NCI-H526 (cell line): ENCODE measurements at regions not wholly inside any gene's neighbourhood (a gene's known extent, or its start where the extent isn't known, plus 50 kb on each side); places are given as distances from the start of the nearest gene placed in this dataset.
"Not testable (repeated sequence)": the region's sequence is repeated elsewhere in the genome, so short reads cannot be mapped to it uniquely, and the experiment has no call there.

Experiments
- DNase-seq, 2 experiments: peaks; one replicate each; lab custom pipeline; 2025; lab: John Stamatoyannopoulos, UW

DNA sequence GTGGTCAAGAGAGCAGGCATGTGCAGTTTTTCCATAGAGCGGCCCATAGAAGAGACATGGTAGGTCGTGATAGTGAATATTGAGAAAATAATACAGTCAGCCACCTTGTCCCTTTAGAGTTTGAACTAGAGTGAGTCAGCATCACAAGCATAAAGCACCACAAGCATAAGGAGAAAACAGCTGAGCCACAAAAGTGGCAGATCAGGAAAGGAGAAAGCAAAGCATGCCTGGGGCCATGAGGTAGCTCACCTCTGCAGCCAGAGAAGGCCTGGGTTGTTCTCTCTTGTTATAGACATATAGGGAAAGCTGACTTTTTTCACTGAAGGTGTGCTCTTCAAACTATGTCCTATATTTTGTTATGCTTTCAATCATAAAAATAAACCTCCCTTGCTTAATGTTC, 879.0 kb downstream of the DSC3 start:
- no peak for DNase-seq

DNA sequence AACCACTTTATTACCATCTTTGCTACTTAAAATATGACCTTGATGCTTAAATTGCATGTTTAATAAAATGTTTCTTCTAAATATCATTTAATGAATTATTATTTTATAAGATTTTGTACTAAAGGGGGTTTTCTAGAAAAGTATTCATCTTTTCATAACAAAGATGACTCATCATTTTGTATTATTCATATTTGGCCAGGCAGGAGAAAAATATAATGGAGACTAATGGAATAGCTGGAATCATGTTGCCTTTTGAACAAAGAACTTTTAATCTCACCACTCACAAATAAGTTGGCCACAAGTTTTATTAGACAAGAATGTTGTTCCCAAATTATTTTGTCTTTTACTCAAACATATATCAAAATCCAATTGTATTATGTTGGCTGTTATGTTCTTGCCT, 882.4 kb downstream of the DSC3 start:
- no peak for DNase-seq

DNA sequence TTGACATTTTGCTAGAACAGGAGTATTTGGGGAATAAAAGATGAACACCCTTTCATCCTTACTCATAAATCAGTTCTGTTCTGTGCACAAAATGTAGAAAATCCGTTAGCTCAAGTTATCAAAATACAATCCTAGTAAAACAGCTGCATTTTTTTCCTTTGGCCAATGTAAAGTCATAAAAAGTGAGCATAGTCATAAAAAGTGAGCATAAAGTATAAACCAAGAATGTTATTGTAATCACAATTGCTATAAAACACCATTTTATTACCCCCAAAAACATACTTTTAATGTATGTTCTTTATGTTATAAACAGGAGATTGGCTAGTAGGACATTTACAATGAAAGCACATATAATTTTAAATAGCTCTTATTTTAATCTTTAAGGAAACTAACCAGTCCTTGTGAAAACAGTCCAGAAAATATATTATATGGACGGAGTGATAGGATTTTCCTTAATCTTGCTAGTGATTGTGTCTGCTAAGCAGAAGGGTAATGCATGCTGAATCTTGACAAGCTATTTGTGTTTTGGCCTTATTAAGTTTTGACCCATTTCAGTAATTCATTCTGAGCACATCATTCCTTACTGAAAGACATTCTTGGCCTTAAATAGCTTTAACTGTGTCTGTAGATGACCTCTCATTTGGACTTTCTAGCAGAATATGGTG, 891.8 kb downstream of the DSC3 start:
- no peak for DNase-seq

DNA sequence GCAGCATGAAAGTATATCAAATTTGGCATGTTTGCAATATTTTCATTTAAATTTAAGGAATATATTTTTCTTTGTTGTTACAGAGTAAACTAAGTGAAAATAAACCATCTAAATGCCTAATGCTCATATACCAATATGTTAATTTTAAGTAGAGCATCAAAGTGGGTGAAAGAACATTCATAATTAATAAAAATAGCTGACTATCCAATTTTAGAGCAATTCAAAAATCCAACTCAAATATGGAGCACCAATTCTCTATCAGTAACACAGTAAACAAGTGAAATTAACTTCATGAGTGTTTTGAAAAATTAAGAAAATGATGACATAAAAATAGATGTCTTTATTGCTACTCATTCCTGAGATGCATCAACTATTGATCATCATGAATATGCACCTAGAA, 893.0 kb downstream of the DSC3 start:
- no peak for DNase-seq

DNA sequence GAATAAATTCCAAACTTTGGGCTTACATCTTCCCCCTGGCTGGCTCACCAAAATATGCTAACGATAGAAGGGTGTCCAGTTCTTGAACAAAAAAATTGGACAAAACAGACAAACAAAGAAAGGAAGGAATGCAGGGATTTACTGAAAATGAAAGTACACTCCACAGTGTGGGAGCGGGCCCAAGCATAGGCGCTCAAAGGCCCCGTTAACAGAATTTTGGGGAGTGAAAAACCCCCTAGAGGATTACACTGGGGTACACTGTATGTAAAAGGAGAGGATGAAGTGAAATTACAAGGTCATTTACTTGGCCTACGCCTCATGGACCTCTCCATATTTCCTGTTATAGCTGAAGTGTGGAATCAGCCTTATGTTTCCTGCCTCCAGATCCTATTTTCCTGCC, 899.7 kb downstream of the DSC3 start:
- no peak for DNase-seq

DNA sequence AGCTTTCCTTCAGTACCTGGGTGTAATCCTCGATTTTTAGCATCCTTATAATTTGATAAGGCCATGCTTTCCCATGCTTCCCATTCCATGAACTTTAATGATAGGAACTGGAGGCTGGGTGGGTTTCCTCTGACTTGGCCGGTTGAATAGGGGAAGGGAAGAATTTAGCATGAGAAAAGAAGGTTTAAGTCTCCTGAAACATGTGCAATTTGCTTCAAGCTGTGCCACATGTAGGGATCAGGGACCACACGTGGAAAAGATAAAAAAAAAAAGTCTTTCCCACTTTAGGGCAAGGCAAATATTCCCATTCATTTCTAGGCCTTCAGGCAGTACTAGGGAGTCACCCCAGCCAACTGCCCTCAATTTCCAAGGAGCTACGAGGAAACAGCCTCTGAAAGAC, 900.3 kb downstream of the DSC3 start:
- no peak for DNase-seq

DNA sequence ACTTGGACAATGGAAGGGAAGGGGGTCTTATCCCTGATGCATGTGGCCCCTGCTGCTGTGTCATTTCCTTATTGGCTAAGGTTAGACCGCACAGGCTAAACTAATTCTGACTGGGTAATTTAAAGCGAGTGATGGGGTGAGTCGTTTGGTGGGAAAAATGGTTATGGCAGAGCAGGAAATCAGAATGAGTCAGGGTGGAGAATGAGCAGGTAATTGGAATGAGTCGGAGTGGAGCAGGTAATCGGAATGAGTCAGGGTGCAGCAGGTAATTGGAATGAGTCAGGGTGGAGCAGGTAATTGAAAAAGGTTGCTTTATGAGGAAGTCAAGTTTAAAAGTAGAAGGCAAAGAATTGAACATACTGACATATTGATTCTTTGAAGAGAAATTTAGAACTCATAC, 901.0 kb downstream of the DSC3 start:
- not testable (repeated sequence) for DNase-seq

DNA sequence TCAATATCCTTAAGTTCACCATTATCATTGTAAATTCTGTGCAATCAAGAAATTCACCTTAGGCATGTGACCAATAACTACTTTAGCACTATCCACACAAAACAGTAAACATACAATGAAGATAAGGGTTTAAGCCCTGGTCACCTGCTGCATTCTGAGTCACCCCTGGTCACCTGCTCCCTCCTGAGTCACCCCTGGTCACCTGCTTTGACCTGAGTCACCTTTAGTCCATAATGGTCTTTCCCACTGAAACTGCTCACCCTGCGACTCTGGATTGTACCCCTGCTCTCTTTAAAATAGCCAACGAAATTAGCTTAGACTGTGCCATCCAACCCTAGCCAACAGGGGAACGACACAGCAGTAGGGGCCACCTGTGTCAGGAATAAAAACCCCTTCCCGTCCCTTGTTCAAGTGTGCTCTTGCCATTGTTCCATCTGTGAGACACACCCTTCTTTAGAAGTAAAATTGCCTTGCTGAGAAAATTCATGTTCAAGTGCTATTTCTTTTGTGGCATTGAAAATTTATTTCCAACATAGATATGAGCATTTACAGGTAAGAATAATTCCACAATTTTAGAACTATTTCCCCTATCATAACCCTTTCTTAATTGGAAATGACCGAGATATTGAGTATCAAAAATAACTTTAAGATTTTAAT, 902.8 kb downstream of the DSC3 start:
- DNase-seq: no peak

- DNase-seq: no peak
These were observed 906.6 kb downstream of the DSC3 start for GRCh38 chr18:30135938-30136337.

DNA sequence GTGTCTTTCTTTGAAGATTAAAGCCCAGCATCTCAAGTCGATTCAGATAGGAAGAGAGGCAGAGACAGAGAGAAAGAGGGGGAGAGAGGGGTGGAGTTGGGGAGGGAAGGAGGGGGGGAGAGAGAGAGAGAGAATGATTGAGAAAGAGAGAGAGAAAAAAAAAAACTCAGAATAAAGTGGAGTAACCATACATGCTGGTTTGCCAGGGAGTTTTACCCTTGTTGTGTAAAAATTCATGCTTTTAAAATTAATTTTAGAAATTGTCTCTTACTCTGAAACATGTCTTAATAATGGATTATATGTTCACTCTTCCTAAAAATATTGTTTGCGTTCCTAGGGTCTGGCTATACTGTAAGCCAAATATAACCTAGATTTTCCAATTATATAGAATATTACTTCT, 908.5 kb downstream of the DSC3 start:
- DNase-seq: no peak

DNA sequence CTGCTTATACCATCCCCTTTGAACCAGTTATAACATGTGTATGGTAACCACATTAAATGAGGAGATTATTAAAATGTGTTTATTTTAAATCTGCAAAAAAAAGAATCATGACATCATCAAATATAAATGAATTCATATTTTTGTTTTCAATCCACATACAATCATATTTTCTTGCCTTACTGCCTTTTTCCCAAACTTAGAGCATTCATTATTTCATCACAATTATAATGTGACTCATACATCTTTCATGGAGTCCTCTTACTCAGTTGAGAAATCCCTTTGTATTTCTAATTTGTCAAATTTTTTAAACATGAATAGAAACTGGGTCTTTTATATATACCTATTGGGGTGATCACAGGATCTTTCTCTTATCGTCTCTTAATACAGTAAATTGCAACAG, 909.6 kb downstream of the DSC3 start:
- DNase-seq: no peak

DNA sequence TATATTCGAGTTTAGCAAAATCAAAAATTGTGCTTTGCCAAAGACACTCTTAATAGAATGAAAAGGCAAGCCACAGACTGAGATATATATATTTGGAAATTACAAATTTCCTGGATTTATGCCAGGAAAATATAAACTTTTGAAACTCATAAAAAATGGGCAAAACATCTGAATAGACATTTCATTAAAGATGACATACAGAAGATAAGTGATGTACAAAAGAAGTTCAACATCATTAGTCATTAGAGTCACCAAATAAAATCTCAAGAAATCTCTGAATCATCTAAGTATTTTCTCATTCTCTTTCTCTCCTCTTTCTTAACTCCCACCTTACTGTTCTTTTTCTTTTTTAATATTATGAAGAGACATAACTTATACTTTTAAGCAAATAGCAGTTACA, 921.1 kb downstream of the DSC3 start:
- DNase-seq: no peak

DNA sequence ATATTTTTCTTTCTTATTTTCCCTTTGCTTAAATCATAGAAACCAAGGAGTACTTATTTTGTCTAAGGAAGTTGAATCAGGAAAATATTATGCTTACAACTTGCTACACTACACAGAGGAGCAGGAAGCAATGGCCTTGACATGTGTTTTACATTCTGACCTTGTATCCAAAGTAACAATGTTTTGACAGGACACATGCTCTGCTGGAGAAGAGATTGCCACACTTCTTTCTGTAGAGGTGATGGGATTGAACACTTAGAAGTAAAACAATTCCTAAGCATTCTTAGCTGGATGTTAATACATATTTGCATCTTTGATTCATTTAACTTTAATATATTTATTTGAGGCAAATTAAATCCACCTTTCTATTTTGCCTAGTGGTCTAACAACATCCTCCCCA, 929.1 kb downstream of the DSC3 start:
- DNase-seq: no peak

DNA sequence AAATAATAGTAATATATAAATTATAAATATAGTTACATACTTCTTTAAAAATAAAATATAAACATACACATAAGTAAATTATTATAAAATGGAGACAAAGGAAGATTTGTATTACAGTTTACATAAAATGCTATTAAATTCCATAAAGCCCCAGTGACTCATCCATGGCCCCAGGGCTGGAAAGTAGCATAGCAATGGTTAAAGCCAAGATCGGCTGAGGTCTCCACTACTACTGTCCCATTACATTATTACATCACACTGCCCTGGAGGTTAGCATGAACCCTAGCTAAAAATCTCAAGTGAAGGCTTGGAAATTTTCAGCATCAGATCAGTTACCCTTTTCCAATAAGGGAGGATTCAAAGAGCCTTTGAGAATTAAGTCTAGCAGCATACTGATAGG, 936.2 kb downstream of the DSC3 start:
- no peak for DNase-seq

GRCh38 chr18:30103881-30104280, 938.7 kb downstream of the DSC3 start:
- no peak for DNase-seq

DNA sequence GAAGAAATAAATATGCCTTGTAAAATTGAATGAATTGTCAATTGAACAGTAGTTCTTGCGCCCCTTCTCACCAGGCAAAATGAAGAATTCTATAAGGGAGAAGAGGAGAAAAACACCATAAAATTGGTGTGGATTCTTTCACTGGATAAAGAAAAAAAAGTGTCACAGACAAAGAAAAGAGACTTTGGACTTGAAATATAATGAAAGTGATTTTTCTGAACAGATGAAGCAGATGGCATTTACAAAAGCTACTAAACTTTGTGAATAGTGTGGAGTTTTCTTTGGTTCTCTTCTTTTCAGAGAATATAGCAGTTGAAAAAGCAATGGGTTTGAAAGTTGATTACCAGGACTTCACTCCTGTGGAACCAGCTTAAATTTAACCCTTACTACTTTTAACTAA, 945.7 kb downstream of the DSC3 start:
- DNase-seq: no peak

DNA sequence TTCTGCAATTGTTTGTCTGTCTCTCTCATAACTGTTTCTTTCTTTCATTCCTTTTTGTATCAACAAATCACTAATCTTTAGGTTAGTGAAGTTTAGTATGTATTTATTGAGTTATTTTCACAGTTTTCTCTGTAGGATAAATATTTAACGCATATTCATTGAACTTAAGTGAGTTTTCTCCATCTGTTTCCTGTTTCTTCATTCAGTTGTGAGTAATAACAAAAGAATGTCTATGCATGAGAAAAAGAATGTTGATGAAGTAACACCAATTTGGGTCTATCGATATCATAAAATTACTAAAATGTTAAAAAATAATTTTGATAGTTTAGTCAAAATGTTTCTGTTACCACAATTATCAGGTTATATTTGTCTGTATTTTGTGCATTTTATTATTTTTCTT, 948.0 kb downstream of the DSC3 start:
- no peak for DNase-seq

DNA sequence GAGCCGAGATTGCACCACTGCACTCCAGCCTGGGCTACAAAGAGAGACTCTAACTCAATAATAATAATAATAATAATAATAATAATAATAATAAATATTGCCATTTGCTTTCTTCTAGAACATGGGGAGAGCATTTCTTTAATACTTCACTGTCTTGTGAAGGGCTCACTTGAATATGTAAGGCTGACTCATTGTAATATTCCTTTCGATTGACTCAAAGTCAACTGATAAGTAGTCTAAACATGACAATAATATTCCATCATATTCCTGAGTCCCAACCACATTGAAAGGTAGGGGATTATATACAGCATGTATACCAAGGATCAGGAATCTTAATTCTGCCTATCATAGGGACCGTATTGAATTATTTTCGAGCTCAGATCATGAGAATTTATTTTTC, 949.2 kb downstream of the DSC3 start:
- no peak for DNase-seq

DNA sequence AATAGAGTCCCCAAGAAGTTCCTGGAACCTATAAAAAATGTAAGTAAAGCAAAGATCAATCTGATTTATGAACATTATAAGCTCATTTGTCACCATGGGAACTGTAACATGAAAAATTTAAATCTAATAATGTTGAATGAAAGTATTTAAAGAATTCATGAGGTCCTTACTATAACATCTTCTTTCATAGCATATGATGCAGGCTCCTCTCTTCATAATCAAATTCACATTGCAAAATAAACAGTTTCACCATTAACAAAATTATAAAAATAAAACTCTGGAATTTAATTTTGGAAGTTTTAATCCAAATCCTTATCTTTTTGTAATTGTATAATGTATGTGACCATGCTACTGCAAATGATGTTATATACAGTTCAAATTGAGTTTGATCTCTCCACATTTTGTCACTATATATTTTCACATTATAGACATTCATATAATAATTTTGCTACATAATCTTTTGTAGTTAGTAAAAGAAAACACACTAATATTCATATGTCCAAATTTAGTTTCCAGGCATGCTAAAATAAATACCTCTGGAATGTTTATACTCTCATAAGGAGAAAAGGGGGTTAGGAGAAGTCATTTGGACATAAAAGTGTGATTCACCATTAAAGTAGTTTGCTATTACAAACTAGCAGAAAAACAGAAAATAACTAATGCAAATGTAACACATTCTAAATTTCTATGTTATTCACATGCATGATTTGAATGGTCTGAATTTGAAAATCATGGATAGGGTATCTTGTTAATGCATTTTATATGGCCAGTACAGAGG, 954.1 kb downstream of the DSC3 start:
- no peak for DNase-seq

DNA sequence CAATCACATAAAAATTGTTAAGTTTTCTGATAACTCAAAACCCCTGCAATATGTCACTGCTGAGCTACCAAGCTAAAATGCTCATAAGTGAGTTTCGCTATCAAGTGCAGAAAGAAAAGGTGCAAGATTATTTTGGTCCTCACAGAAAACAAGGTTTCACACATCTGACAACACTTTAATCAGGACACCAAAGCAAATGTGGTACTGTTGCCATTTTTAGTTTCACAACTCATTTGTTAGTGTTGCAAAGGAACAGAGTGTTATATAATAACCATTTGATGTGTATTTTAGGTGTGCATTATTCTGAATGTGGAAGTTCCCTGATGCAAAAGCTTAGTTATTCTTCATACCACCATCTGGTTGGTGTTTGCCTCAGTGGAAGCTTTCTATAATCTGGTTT, 956.2 kb downstream of the DSC3 start:
- no peak for DNase-seq

DNA sequence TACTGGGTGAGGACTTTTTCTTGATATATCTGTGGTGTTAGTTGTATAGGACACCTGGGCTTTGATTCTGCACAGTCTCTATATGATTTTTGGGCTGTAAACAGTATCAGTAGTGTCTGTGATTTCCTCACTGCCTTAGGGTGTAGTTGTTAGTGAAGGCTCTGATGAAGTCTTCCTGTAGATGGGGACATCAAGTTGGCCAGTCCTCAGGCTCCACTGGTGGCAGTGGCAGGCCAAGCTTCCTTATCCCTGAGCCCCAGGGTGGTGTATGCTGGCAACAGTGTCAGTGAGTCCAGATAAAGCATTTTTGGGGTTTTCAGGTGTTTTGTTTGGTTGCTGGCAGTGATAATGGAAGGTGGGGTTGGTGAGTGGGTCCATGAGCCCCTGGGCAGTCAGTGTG, 961.4 kb downstream of the DSC3 start:
- DNase-seq: no peak

GRCh38 chr18:30072609-30073385, 969.7 kb downstream of the DSC3 start:
- no peak for DNase-seq

DNA sequence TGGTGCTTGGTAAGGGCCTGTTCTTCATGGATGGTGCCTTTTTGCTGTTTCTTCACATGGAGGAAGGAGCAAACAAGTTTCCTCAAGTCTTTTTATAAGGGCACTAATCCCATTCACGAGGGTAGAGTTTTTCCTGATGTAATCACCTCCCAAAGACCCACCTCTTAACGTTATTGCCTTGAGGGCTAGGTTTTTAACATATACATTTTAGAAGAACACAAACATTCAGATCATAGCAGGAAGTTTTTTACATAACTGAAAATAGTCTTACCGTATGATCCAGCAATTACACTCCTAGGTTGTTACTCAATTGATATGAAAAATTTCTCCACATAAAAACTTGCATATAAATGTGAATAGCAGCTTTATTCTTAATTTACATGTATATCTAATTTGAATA, 976.3 kb downstream of the DSC3 start:
- no peak for DNase-seq
